Endothelial cell (in vitro differentiated cells): ENCODE measurements at regions not wholly inside any gene's neighbourhood (a gene's known extent, or its start where the extent isn't known, plus 50 kb on each side); places are given as distances from the start of the nearest gene placed in this dataset.

Experiments
- DNase-seq: peaks from one replicate; pipeline ENCODE4 v3.0.0; 2021; ENCODE audit warnings: low spot score
- H3K27ac Mint-ChIP-seq: one replicate; pipeline ENCODE4 v1.8.0; 2021; ENCODE audit warnings: mixed read lengths, inconsistent platforms; ENCODE audit not compliant: unreplicated experiment
- H3K27me3 Mint-ChIP-seq: one replicate; pipeline ENCODE4 v1.8.0; 2021; ENCODE audit warnings: mild to moderate bottlenecking, moderate library complexity, mixed read lengths, inconsistent platforms; ENCODE audit not compliant: unreplicated experiment
- H3K36me3 Mint-ChIP-seq: one replicate; pipeline ENCODE4 v1.8.0; 2021; ENCODE audit warnings: mild to moderate bottlenecking, low read depth, mixed read lengths, inconsistent platforms; ENCODE audit not compliant: unreplicated experiment
- H3K4me1 Mint-ChIP-seq: one replicate; pipeline ENCODE4 v1.8.0; 2021; ENCODE audit warnings: mild to moderate bottlenecking, mixed read lengths, inconsistent platforms; ENCODE audit not compliant: unreplicated experiment
- H3K4me3 Mint-ChIP-seq: one replicate; pipeline ENCODE4 v1.8.0; 2021; ENCODE audit warnings: mild to moderate bottlenecking, mixed read lengths, inconsistent platforms; ENCODE audit not compliant: unreplicated experiment
- H3K9me3 Mint-ChIP-seq: one replicate; pipeline ENCODE4 v1.8.0; 2021; ENCODE audit warnings: mixed read lengths, inconsistent platforms; ENCODE audit not compliant: unreplicated experiment
- CTCF ChIP-seq: fragments of 200-600 bp; sonication (generic); IDR thresholded peaks from one replicate; pipeline ENCODE4 v1.5.0; 2021; ENCODE audit warnings: antibody characterized with exemption; ENCODE audit not compliant: unreplicated experiment

GRCh38 chr3:147906285-147906684, 497.1 kb downstream of the ZIC1 start:
- Mint-ChIP-seq H3K4me1 (no peaks in the 10 kb centered on the region), H3K27ac (no peak overlapping the region), H3K27me3 (peaks cover 3% of the 10 kb centered on the region), H3K4me3 (no peak overlapping the region), H3K36me3 (no peaks in the 10 kb centered on the region), H3K9me3 (no peaks in the 10 kb centered on the region)
- no peak for TF ChIP-seq CTCF
- DNase-seq: no peak

DNA sequence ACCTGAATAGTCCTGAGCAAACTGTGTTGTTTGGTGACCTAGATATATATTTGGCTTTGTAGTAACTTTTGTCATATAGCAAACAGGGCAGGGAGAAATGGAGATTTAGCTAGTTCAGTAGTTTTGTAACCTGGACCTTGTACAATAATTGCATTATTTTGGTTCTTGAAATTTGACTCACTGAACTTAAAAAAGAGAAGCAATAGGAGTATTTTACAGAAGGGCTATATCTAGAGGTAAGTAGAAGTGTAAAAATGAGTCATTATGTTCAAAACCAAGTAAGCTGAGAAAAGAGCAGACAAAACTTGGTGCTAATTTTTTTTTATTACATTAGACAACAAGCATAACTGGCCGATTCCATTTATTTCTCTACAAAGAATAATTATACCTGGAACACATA, 505.4 kb downstream of the ZIC1 start:
- no peaks in the 10 kb centered on the region for H3K36me3 Mint-ChIP-seq
- no peak for DNase-seq
- no peaks in the 10 kb centered on the region for H3K4me1 Mint-ChIP-seq
- H3K27ac Mint-ChIP-seq: no peak overlapping the region
- TF ChIP-seq CTCF: no peak
- no peak overlapping the region for H3K4me3 Mint-ChIP-seq
- no peaks in the 10 kb centered on the region for H3K9me3 Mint-ChIP-seq
- peaks cover 3% of the 10 kb centered on the region for H3K27me3 Mint-ChIP-seq

DNA sequence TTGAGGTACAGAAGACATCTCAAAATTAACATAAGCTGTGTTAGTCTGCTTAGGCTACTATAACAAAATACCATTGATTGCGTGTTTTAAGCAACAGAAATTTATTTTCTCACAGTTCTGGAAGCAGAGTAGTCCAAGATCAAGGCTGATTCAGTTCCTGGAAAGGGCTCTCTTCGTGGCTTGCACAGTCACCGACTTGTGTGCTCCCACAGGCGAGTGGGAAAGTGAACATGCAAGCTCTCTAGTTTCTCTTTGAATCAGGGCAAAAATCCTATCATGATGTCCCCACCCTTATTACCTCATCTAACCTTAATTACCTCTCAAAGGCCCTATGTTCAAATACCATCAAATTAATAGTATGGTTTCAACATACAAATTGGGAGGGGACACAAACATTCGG, 505.9 kb downstream of the ZIC1 start:
- no peaks in the 10 kb centered on the region for H3K4me1 Mint-ChIP-seq
- no peak for TF ChIP-seq CTCF
- DNase-seq: no peak
- H3K27ac Mint-ChIP-seq: no peak overlapping the region
- H3K27me3 Mint-ChIP-seq: peaks cover 3% of the 10 kb centered on the region
- no peaks in the 10 kb centered on the region for H3K36me3 Mint-ChIP-seq
- H3K4me3 Mint-ChIP-seq: no peak overlapping the region
- no peaks in the 10 kb centered on the region for H3K9me3 Mint-ChIP-seq

GRCh38 chr3:147919496-147919895, 510.3 kb downstream of the ZIC1 start:
- no peak for DNase-seq

DNA sequence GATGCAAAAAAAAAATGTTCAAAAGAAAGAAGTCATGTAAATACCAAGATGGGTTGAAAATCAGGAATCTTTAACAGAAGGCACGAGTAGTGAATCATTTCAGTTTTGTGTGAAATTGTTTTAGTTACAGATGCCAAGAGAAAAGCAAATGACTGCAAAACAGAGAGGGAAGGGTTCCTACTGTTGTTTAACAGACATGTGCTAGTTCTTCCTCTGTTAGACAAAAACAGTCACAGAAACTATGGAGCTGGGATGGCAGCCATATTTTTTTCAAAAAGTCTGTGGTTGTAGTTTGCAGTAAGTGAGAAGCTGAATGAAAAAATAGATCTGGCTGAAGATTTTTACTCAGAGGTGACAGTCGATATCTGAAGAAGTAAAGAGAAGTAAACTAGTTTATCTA, 511.9 kb downstream of the ZIC1 start:
- H3K36me3 Mint-ChIP-seq: no peaks in the 10 kb centered on the region
- DNase-seq: no peak
- H3K4me1 Mint-ChIP-seq: no peaks in the 10 kb centered on the region
- TF ChIP-seq CTCF: no peak
- H3K27me3 Mint-ChIP-seq: no peaks in the 10 kb centered on the region
- H3K4me3 Mint-ChIP-seq: no peak overlapping the region
- no peaks in the 10 kb centered on the region for H3K9me3 Mint-ChIP-seq
- no peak overlapping the region for H3K27ac Mint-ChIP-seq

More at GRCh38 chr3:147919496-147919895, 510.3 kb downstream of the ZIC1 start:
- no peak for TF ChIP-seq CTCF
- H3K4me1 Mint-ChIP-seq: no peaks in the 10 kb centered on the region
- H3K4me3 Mint-ChIP-seq: no peak overlapping the region
- H3K27me3 Mint-ChIP-seq: no peaks in the 10 kb centered on the region
- H3K9me3 Mint-ChIP-seq: no peaks in the 10 kb centered on the region
- no peaks in the 10 kb centered on the region for H3K36me3 Mint-ChIP-seq
- no peak overlapping the region for H3K27ac Mint-ChIP-seq
